Pancreas (tissue), 10 donors: ENCODE measurements at regions not wholly inside any gene's neighbourhood (a gene's known extent, or its start where the extent isn't known, plus 50 kb on each side); places are given as distances from the start of the nearest gene placed in this dataset.
"Not testable (repeated sequence)": the region's sequence is repeated elsewhere in the genome, so short reads cannot be mapped to it uniquely, and the experiment has no call there.

Source experiments
- ATAC-seq, 4 donors: fragments of 200-7000 bp; cut with Tn5 transposase; one replicate each; pipeline versions ENCODE4 v1.8.0 to v1.9.1; 2020; ENCODE audit warnings: mild to moderate bottlenecking in 4 of 4, moderate library complexity in 4 of 4
- DNase-seq, 6 donors: peaks; one replicate each; pipeline ENCODE4 v3.0.0-alpha.2; 2020
- FAIRE-seq: peaks from 2 replicates; lab custom pipeline; 2012; peaks lifted over from hg19 to GRCh38; lab: Jason Lieb, UNC
- H3K27ac ChIP-seq, 4 donors: fragments of 200-600 bp; sonication (generic); 1 replicate in 3 of 4; 2 replicates in 1 of 4; pipeline versions ENCODE4 v1.5.0 to v1.8.0; 2020
- H3K27me3 ChIP-seq, 4 donors: fragments of 200-600 bp; one replicate each; pipeline ENCODE4 v1.8.0; 2021
- H3K36me3 ChIP-seq, 3 donors: fragments of 200-600 bp; sonication (generic) in 1 of 3; one replicate each; pipeline versions ENCODE4 v1.5.0 to v1.8.0; 2020 to 2021
- H3K4me1 ChIP-seq, 3 donors: fragments of 200-600 bp; one replicate each; pipeline ENCODE4 v1.8.0; 2021
- H3K4me3 ChIP-seq, 4 donors: fragments of 200-600 bp; sonication (generic) in 2 of 4; one replicate each; pipeline versions ENCODE4 v1.5.0 to v1.8.0; 2020 to 2021
- H3K9me3 ChIP-seq, 4 donors: fragments of 200-600 bp; one replicate each; pipeline ENCODE4 v1.8.0; 2021
- WGBS, 2 donors: extraction: QIAGEN DNeasy Blood & Tissue Kit; methylation state at CpG; one replicate each; pipeline ENCODE4 v1.1.7; 2013; 5-methylcytosine and 5-hydroxymethylcytosine counted together
- intact Hi-C, 3 donors: fragments of 100-400 bp; cut with DNase I; formaldehyde crosslinking; loops; one replicate each; pipeline versions ENCODE4 v1.11.1 to v1.14.2; 2022
- TF ChIP-seq, protein P1 (sequence below), 4 donors: fragments of 200-600 bp; sonication (generic) in 3 of 4; IDR thresholded peaks; one replicate each; pipeline versions ENCODE4 v1.5.0 to v1.8.0; 2021; ENCODE audit warnings: antibody characterized with exemption in 4 of 4
- donor health status: healthy with polysubstance abuse.
- donor health status: DM: no; HTN: no; CAD: no; lungs with moderate emphysema.
- donor health status: DM: no; HTN: no; CAD: no.
- donor health status: control.
- donor health status: control.
- donor health status: Bipolar disorder and iron deficiency.
- donor health status: DM: yes; HTN: yes; CAD: no.
- donor health status: DM: no; HTN: no; CAD: no.
- donor health status: DM: no; HTN: no; CAD: no.
- donor health status: DM: yes; HTN: yes; CAD: no.

- FAIRE-seq (no peak), ATAC-seq (no peak), DNase-seq (no peak)
- Histone ChIP-seq H3K4me3 (no peak overlapping the region), H3K4me1 (no peaks in the 10 kb centered on the region), H3K27me3 (no peaks in the 10 kb centered on the region), H3K9me3 (no peaks in the 10 kb centered on the region), H3K36me3 (no peaks in the 10 kb centered on the region), H3K27ac (no peak overlapping the region)
- intact Hi-C loops = no loop called here
- TF ChIP-seq, protein P1, sequence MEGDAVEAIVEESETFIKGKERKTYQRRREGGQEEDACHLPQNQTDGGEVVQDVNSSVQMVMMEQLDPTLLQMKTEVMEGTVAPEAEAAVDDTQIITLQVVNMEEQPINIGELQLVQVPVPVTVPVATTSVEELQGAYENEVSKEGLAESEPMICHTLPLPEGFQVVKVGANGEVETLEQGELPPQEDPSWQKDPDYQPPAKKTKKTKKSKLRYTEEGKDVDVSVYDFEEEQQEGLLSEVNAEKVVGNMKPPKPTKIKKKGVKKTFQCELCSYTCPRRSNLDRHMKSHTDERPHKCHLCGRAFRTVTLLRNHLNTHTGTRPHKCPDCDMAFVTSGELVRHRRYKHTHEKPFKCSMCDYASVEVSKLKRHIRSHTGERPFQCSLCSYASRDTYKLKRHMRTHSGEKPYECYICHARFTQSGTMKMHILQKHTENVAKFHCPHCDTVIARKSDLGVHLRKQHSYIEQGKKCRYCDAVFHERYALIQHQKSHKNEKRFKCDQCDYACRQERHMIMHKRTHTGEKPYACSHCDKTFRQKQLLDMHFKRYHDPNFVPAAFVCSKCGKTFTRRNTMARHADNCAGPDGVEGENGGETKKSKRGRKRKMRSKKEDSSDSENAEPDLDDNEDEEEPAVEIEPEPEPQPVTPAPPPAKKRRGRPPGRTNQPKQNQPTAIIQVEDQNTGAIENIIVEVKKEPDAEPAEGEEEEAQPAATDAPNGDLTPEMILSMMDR (IDR thresholded peaks at IDR 0.05) = no peak
- WGBS, 2 donors = 53 to 59% methylated on average over 12 of the region's 12 CpGs
These were observed 416.4 kb downstream of the MIAT start for GRCh38 chr22:27073601-27074425.

DNA sequence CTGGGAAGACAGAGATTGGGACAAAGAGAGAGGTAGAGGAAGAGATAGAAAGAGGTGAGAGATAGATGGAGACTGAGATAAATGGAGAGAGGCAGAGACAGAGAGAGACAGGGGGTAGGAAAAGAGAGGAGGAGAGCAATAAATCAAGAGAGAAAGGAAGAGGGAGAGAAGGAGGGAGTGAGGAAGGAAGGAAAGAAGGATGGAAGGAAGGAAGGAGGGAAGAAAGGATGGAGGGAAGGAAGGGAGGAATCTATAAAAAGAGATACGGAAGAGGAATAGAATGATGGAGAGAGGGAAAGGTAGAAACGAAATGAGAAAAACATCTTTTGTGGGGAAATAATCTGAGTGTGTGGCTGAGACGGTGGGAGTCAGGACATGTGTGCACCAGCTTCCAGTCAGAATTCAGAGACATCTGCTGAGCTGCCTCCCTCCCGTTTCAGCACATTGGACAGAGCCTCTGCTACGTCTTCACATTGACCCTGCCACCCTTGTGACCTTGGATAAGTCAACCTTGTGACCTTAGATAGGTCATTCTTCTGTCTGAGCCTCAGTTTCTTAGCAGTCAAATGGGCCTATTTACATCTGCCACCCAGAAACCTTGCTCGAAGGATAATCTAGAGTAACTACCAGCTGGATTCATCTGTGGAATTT lies 417.8 kb downstream of the MIAT start:
- FAIRE-seq (no peak), ATAC-seq (no peak), DNase-seq (no peak)
- intact Hi-C loops = no loop called here
- no peaks in the 10 kb centered on the region for H3K4me1 ChIP-seq
- no peak overlapping the region for H3K4me3 ChIP-seq
- no peaks in the 10 kb centered on the region for H3K36me3 ChIP-seq
- TF ChIP-seq, protein P1 (IDR thresholded peaks at IDR 0.05) = no peak
- H3K9me3 ChIP-seq = no peaks in the 10 kb centered on the region
- H3K27ac ChIP-seq = no peak overlapping the region
- 50 to 54% methylated on average over 6 of the region's 6 CpGs for WGBS, 2 donors
- no peaks in the 10 kb centered on the region for H3K27me3 ChIP-seq

DNA sequence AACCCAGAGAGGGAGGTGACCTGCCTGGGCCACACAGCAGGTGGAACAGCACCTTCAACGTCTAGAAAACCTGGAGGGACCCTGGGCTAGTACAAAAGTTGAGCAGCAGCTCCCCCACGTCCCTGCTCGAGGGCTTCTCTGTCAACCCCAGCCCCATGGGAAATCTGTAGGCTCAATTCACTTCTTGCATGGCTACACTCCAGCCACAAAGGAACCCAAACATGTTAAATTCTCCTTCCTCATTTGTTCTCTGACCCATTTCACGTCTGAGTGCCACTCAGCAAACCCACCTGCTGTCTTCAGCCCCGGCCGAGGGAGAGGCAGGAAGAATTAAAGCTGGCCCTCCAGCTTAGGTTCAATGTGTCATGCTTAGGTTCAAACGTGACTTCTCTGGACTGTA lies 418.5 kb downstream of the MIAT start:
- H3K9me3 ChIP-seq = no peaks in the 10 kb centered on the region
- intact Hi-C loops = no loop called here
- no peak for FAIRE-seq
- no peaks in the 10 kb centered on the region for H3K4me1 ChIP-seq
- H3K27ac ChIP-seq = no peak overlapping the region
- WGBS, 2 donors = 32 to 37% methylated on average over 7 of the region's 7 CpGs
- H3K27me3 ChIP-seq = no peaks in the 10 kb centered on the region
- H3K36me3 ChIP-seq = no peaks in the 10 kb centered on the region
- no peak for ATAC-seq
- DNase-seq = no peak
- no peak overlapping the region for H3K4me3 ChIP-seq
- TF ChIP-seq, protein P1 (IDR thresholded peaks at IDR 0.05) = no peak

GRCh38 chr22:27078064-27078463 lies 420.7 kb downstream of the MIAT start:
- 75 to 85% methylated on average over 3 of the region's 3 CpGs for WGBS, 2 donors
- H3K27me3 ChIP-seq, FAIRE-seq, H3K9me3 ChIP-seq, H3K27ac ChIP-seq, H3K36me3 ChIP-seq, ATAC-seq, H3K4me3 ChIP-seq, DNase-seq, intact Hi-C loops, H3K4me1 ChIP-seq: not testable (repeated sequence)

- Histone ChIP-seq H3K4me3 (no peak overlapping the region), H3K36me3 (no peaks in the 10 kb centered on the region), H3K27me3 (no peaks in the 10 kb centered on the region), H3K4me1 (no peaks in the 10 kb centered on the region), H3K9me3 (no peaks in the 10 kb centered on the region), H3K27ac (no peak overlapping the region)
- intact Hi-C loops = loop anchor here in 1 of 3 donors (5.0 kb wide), 1 partner anchor 48 kb away; no protein-coding TSS in a partner anchor
- ATAC-seq (no peak), FAIRE-seq (no peak), DNase-seq (no peak)
- WGBS, 2 donors = 68 to 72% methylated on average over 8 of the region's 8 CpGs
- TF ChIP-seq, protein P1 (IDR thresholded peaks at IDR 0.05) = no peak
These were observed 422.7 kb downstream of the MIAT start for GRCh38 chr22:27080036-27080578.
